ENCODE measurements at regions not wholly inside any gene's neighbourhood (a gene's known extent, or its start where the extent isn't known, plus 50 kb on each side); places are given as distances from the start of the nearest gene placed in this dataset.

GRCh38 chr11:119529063-119529845 is 106.3 kb upstream of the THY1 start:
- no peaks in the 10 kb centered on the region for H3K4me1 Mint-ChIP-seq (ENCODE audit: unreplicated experiment)
- no peak overlapping the region for H3K27ac Mint-ChIP-seq (ENCODE audit: unreplicated experiment)
- TF ChIP-seq CTCF (IDR thresholded peaks at IDR 0.05; ENCODE audit: unreplicated experiment): no peak
- H3K36me3 Mint-ChIP-seq (ENCODE audit: low read depth, unreplicated experiment): no peaks in the 10 kb centered on the region
- H3K9me3 Mint-ChIP-seq (ENCODE audit: unreplicated experiment): no peaks in the 10 kb centered on the region
- no peak for DNase-seq (ENCODE audit: low spot score)
- no peak overlapping the region for H3K4me3 Mint-ChIP-seq (ENCODE audit: unreplicated experiment)
- H3K27me3 Mint-ChIP-seq (ENCODE audit: unreplicated experiment): peaks cover 7% of the 10 kb centered on the region

- no peak for DNase-seq (ENCODE audit: low spot score)
- H3K36me3 Mint-ChIP-seq (ENCODE audit: low read depth, unreplicated experiment): no peaks in the 10 kb centered on the region
- no peaks in the 10 kb centered on the region for H3K9me3 Mint-ChIP-seq (ENCODE audit: unreplicated experiment)
- peaks cover 4% of the 10 kb centered on the region for H3K27me3 Mint-ChIP-seq (ENCODE audit: unreplicated experiment)
- H3K4me3 Mint-ChIP-seq (ENCODE audit: unreplicated experiment): no peak overlapping the region
- no peaks in the 10 kb centered on the region for H3K4me1 Mint-ChIP-seq (ENCODE audit: unreplicated experiment)
- no peak overlapping the region for H3K27ac Mint-ChIP-seq (ENCODE audit: unreplicated experiment)
- TF ChIP-seq CTCF (IDR thresholded peaks at IDR 0.05; ENCODE audit: unreplicated experiment): no peak
Measured at GRCh38 chr11:119525867-119526196, 102.9 kb upstream of the THY1 start.

GRCh38 chr11:119525180-119525866 is 102.4 kb upstream of the THY1 start:
- no peak overlapping the region for H3K27ac Mint-ChIP-seq (ENCODE audit: unreplicated experiment)
- peaks cover 4% of the 10 kb centered on the region for H3K27me3 Mint-ChIP-seq (ENCODE audit: unreplicated experiment)
- no peaks in the 10 kb centered on the region for H3K36me3 Mint-ChIP-seq (ENCODE audit: low read depth, unreplicated experiment)
- no peak for TF ChIP-seq CTCF (IDR thresholded peaks at IDR 0.05; ENCODE audit: unreplicated experiment)
- DNase-seq (ENCODE audit: low spot score): no peak
- H3K9me3 Mint-ChIP-seq (ENCODE audit: unreplicated experiment): no peaks in the 10 kb centered on the region
- H3K4me1 Mint-ChIP-seq (ENCODE audit: unreplicated experiment): no peaks in the 10 kb centered on the region
- H3K4me3 Mint-ChIP-seq (ENCODE audit: unreplicated experiment): no peak overlapping the region

GRCh38 chr11:119523539-119524157 is 100.7 kb upstream of the THY1 start:
- Mint-ChIP-seq H3K27ac (ENCODE audit: unreplicated experiment) (no peak overlapping the region), H3K36me3 (ENCODE audit: low read depth, unreplicated experiment) (no peaks in the 10 kb centered on the region), H3K4me3 (ENCODE audit: unreplicated experiment) (no peak overlapping the region), H3K4me1 (ENCODE audit: unreplicated experiment) (no peaks in the 10 kb centered on the region), H3K27me3 (ENCODE audit: unreplicated experiment) (peaks cover 2% of the 10 kb centered on the region), H3K9me3 (ENCODE audit: unreplicated experiment) (no peaks in the 10 kb centered on the region)
- TF ChIP-seq CTCF (IDR thresholded peaks at IDR 0.05; ENCODE audit: unreplicated experiment): no peak
- no peak for DNase-seq (ENCODE audit: low spot score)

GRCh38 chr11:119522609-119523008 is 99.6 kb upstream of the THY1 start:
- Mint-ChIP-seq H3K4me3 (ENCODE audit: unreplicated experiment) (no peak overlapping the region), H3K36me3 (ENCODE audit: low read depth, unreplicated experiment) (no peaks in the 10 kb centered on the region), H3K9me3 (ENCODE audit: unreplicated experiment) (no peaks in the 10 kb centered on the region), H3K4me1 (ENCODE audit: unreplicated experiment) (no peaks in the 10 kb centered on the region), H3K27me3 (ENCODE audit: unreplicated experiment) (peaks cover 2% of the 10 kb centered on the region), H3K27ac (ENCODE audit: unreplicated experiment) (no peak overlapping the region)
- no peak for TF ChIP-seq CTCF (IDR thresholded peaks at IDR 0.05; ENCODE audit: unreplicated experiment)
- DNase-seq (ENCODE audit: low spot score): no peak

All from endothelial cell (in vitro differentiated cells).